Duodenal mucosa (tissue), 2 donors: ENCODE measurements at regions not wholly inside any gene's neighbourhood (a gene's known extent, or its start where the extent isn't known, plus 50 kb on each side); places are given as distances from the start of the nearest gene placed in this dataset.

Source experiments
- H3K27ac ChIP-seq: one replicate; pipeline ENCODE4 v1.7.0; 2013; ENCODE audit warnings: low read depth, low read length
- H3K27me3 ChIP-seq, 2 donors: one replicate each; pipeline ENCODE4 v1.7.0; 2013; ENCODE audit warnings: low read length in 2 of 2, control low read depth in 1 of 2; ENCODE audit not compliant: insufficient read depth in 2 of 2, control insufficient read depth in 1 of 2
- H3K36me3 ChIP-seq, 2 donors: one replicate each; pipeline ENCODE4 v1.7.0; 2013; ENCODE audit warnings: low read length in 2 of 2, control low read depth in 1 of 2; ENCODE audit not compliant: insufficient read depth in 2 of 2, control insufficient read depth in 1 of 2
- H3K4me1 ChIP-seq, 2 donors: one replicate each; pipeline ENCODE4 v1.7.0; 2013; ENCODE audit warnings: low read length in 2 of 2, control low read depth in 1 of 2; ENCODE audit not compliant: insufficient read depth in 2 of 2, control insufficient read depth in 1 of 2
- H3K4me3 ChIP-seq, 2 donors: one replicate each; pipeline ENCODE4 v1.7.0; 2013; ENCODE audit warnings: low read length in 2 of 2, low read depth in 1 of 2
- H3K9ac ChIP-seq, 2 donors: one replicate each; pipeline ENCODE4 v1.7.0; 2013; ENCODE audit warnings: low read length in 2 of 2, low read depth in 1 of 2
- H3K9me3 ChIP-seq, 2 donors: one replicate each; pipeline ENCODE4 v1.7.0; 2013; ENCODE audit warnings: low read length in 2 of 2, control low read depth in 1 of 2; ENCODE audit not compliant: control insufficient read depth in 1 of 2

DNA sequence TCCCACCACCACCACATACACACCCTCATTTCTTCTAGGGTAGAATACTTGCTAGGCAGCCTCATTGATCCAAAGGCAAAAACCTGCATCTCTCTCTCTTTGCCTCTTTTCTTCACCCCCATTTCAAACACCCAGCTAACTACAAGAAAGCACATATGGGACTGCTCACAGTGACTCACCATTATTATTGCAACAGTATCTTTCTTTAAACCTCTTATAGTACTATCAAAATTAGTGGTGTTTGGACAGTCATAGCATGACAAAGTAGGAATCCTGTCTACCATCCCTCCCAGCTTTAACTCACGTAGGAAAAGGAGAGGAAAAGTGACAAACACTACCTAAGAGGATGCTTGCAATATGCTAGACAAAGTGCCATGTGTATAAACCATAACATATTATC lies 422.5 kb upstream of the CRIM1 start:
- Histone ChIP-seq H3K4me1 (no peaks in the 10 kb centered on the region), H3K9ac (no peak overlapping the region), H3K4me3 (no peak overlapping the region), H3K36me3 (no peaks in the 10 kb centered on the region), H3K27me3 (no peaks in the 10 kb centered on the region), H3K9me3 (no peaks in the 10 kb centered on the region), H3K27ac (no peak overlapping the region)

DNA sequence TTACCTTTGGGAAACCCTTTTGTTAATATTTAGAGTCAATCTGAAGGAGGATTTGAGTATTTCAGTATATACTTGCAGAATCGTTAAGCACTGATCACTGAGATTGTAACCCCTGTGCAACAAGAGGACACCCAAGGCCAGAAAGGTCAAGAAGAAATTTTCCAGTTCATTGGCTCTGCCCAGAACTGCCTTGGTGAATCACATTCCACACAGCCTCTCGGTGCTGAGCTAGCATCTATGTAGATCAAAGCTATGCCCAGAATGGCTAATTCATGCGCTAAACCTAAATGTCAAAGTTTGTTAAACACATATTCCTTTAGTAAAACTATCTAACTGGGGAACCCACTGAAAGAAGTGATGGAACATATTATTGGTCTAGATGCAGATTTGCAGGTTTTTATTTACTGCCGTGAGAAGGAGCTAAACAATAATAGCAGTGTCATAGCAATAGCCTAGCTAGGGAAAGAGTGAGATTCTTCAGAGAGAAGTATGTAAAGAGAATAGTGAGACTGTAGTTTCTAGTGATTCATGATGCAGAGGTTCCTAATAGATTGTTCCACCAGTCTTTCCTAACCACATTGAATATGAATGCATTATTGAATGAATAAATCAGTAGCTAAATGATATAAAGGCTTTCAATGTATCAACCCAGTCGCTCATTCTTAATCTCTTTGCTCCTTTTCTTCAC lies 423.2 kb upstream of the CRIM1 start:
- Histone ChIP-seq H3K27me3 (no peaks in the 10 kb centered on the region), H3K36me3 (no peaks in the 10 kb centered on the region), H3K9ac (no peak overlapping the region), H3K4me3 (no peak overlapping the region), H3K9me3 (no peaks in the 10 kb centered on the region), H3K4me1 (no peaks in the 10 kb centered on the region), H3K27ac (no peak overlapping the region)

GRCh38 chr2:35931626-35932025 lies 424.0 kb upstream of the CRIM1 start:
- no peak overlapping the region for H3K27ac ChIP-seq
- no peaks in the 10 kb centered on the region for H3K4me1 ChIP-seq
- H3K27me3 ChIP-seq = no peaks in the 10 kb centered on the region
- no peak overlapping the region for H3K4me3 ChIP-seq
- no peaks in the 10 kb centered on the region for H3K9me3 ChIP-seq
- H3K9ac ChIP-seq = no peak overlapping the region
- no peaks in the 10 kb centered on the region for H3K36me3 ChIP-seq

- H3K9ac ChIP-seq = no peak overlapping the region
- no peaks in the 10 kb centered on the region for H3K4me1 ChIP-seq
- H3K27me3 ChIP-seq = no peaks in the 10 kb centered on the region
- H3K36me3 ChIP-seq = no peaks in the 10 kb centered on the region
- H3K4me3 ChIP-seq = no peak overlapping the region
- no peak overlapping the region for H3K27ac ChIP-seq
- H3K9me3 ChIP-seq = no peaks in the 10 kb centered on the region
Observed at GRCh38 chr2:35931115-35931514, 424.5 kb upstream of the CRIM1 start.

DNA sequence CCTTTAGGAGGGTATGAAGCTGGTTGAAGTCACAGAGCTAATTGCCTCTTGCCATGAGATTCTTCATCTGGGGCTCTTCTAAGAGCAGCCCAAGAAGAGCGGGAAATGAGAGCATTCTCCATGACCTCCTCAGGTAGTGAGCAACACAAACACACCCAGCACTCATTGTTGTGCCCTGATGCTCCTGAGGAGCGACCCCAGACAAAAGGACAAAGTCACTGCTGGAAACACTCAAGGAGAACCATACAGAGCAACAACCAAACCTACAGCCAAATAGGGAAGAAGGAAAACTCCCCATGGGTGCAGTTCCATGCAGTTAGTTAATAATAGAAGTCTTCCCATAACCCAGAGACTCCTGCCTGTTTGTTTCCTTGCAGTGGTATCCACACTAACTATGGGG lies 426.0 kb upstream of the CRIM1 start:
- H3K27me3 ChIP-seq = no peaks in the 10 kb centered on the region
- no peak overlapping the region for H3K4me3 ChIP-seq
- H3K27ac ChIP-seq = no peak overlapping the region
- H3K4me1 ChIP-seq = no peaks in the 10 kb centered on the region
- no peaks in the 10 kb centered on the region for H3K9me3 ChIP-seq
- no peaks in the 10 kb centered on the region for H3K36me3 ChIP-seq
- H3K9ac ChIP-seq = no peak overlapping the region

- no peak overlapping the region for H3K27ac ChIP-seq
- no peaks in the 10 kb centered on the region for H3K27me3 ChIP-seq
- no peaks in the 10 kb centered on the region for H3K9me3 ChIP-seq
- H3K9ac ChIP-seq = no peak overlapping the region
- H3K36me3 ChIP-seq = no peaks in the 10 kb centered on the region
- H3K4me1 ChIP-seq = no peaks in the 10 kb centered on the region
- H3K4me3 ChIP-seq = no peak overlapping the region
Observed at GRCh38 chr2:35920061-35920460, 435.5 kb upstream of the CRIM1 start.

- Histone ChIP-seq H3K9me3 (no peaks in the 10 kb centered on the region), H3K36me3 (no peaks in the 10 kb centered on the region), H3K4me1 (no peaks in the 10 kb centered on the region), H3K4me3 (no peak overlapping the region), H3K27me3 (no peaks in the 10 kb centered on the region), H3K27ac (no peak overlapping the region), H3K9ac (no peak overlapping the region)
Observed at GRCh38 chr2:35915261-35915660, 440.3 kb upstream of the CRIM1 start.

DNA sequence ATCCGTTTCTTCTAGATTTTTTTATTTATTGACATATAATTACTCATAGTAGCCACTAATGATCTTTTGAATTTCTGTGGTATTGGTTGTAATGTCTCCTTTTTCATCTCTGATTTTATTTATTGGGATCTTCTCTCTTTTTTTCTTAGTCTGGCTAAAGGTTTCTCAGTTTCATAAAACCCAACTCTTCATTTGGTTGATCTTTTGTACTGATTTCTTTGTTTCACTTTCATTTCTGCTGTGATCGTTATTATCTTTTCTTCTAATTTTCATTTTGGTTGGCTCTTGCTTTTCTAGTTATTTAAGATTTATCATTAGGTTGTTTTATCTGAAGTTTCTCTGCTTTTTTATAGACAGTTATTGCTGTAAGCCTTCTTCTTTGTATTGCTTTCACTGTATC lies 463.6 kb upstream of the CRIM1 start:
- H3K27me3 ChIP-seq = no peaks in the 10 kb centered on the region
- H3K27ac ChIP-seq = no peak overlapping the region
- no peaks in the 10 kb centered on the region for H3K4me1 ChIP-seq
- peak overlapping the region in 1 of 2 donors; percentile 41 for H3K4me3 ChIP-seq
- H3K9ac ChIP-seq = no peak overlapping the region
- no peaks in the 10 kb centered on the region for H3K9me3 ChIP-seq
- H3K36me3 ChIP-seq = no peaks in the 10 kb centered on the region

DNA sequence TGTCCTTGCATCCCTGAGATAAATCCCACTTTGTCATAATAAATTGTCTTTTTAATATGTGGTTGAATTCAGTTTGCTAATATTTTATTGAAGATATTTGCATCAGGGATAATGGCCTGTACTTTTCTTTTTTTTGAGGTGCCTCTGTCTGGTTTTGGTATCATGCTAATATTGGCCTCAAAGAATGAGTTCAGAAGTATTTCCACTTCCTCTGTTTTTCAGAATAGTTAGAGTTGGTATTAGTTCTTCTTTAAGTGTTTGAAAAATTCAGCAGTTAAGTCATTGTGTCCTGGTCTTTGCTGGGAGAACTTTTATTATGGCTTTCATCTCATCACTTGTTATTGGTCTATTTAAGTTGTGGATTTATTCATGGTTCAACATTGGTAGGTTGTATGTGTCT lies 464.1 kb upstream of the CRIM1 start:
- no peak overlapping the region for H3K4me3 ChIP-seq
- H3K4me1 ChIP-seq = no peaks in the 10 kb centered on the region
- H3K9me3 ChIP-seq = no peaks in the 10 kb centered on the region
- H3K27me3 ChIP-seq = no peaks in the 10 kb centered on the region
- H3K36me3 ChIP-seq = no peaks in the 10 kb centered on the region
- H3K27ac ChIP-seq = no peak overlapping the region
- no peak overlapping the region for H3K9ac ChIP-seq

GRCh38 chr2:35887146-35887545 lies 468.4 kb upstream of the CRIM1 start:
- no peak overlapping the region for H3K27ac ChIP-seq

GRCh38 chr2:35873921-35874320 lies 481.7 kb upstream of the CRIM1 start:
- H3K27me3 ChIP-seq = no peaks in the 10 kb centered on the region
- no peak overlapping the region for H3K27ac ChIP-seq
- H3K36me3 ChIP-seq = no peaks in the 10 kb centered on the region
- no peaks in the 10 kb centered on the region for H3K9me3 ChIP-seq
- H3K4me1 ChIP-seq = no peaks in the 10 kb centered on the region
- no peak overlapping the region for H3K9ac ChIP-seq
- no peak overlapping the region for H3K4me3 ChIP-seq

More at GRCh38 chr2:35887146-35887545, 468.4 kb upstream of the CRIM1 start:
- H3K4me1 ChIP-seq = no peaks in the 10 kb centered on the region
- H3K4me3 ChIP-seq = no peak overlapping the region
- no peaks in the 10 kb centered on the region for H3K36me3 ChIP-seq
- H3K9ac ChIP-seq = no peak overlapping the region
- H3K9me3 ChIP-seq = no peaks in the 10 kb centered on the region
- H3K27me3 ChIP-seq = no peaks in the 10 kb centered on the region
